ENCODE measurements at regions not wholly inside any gene's neighbourhood (a gene's known extent, or its start where the extent isn't known, plus 50 kb on each side); places are given as distances from the start of the nearest gene placed in this dataset.

GRCh38 chr11:134830312-134830711, 418.3 kb upstream of the B3GAT1 start:
- no peaks in the 10 kb centered on the region for H3K9me3 Mint-ChIP-seq
- no peak for DNase-seq (ENCODE audit: low spot score)
- H3K27ac Mint-ChIP-seq: no peak overlapping the region
- intact Hi-C loops (cut with micrococcal nuclease): no loop called here
- no peak overlapping the region for H3K4me3 Mint-ChIP-seq (ENCODE audit: low read depth)
- peaks cover 1% of the 10 kb centered on the region for H3K27me3 Mint-ChIP-seq (ENCODE audit: low read depth)
- H3K36me3 Mint-ChIP-seq (ENCODE audit: low read depth): no peaks in the 10 kb centered on the region
- no peaks in the 10 kb centered on the region for H3K4me1 Mint-ChIP-seq (ENCODE audit: low read depth)

GRCh38 chr11:134823970-134824369, 411.9 kb upstream of the B3GAT1 start:
- no peaks in the 10 kb centered on the region for H3K4me1 Mint-ChIP-seq (ENCODE audit: low read depth)
- H3K36me3 Mint-ChIP-seq (ENCODE audit: low read depth): no peaks in the 10 kb centered on the region
- DNase-seq (ENCODE audit: low spot score): no peak
- H3K9me3 Mint-ChIP-seq: no peaks in the 10 kb centered on the region
- intact Hi-C loops (cut with micrococcal nuclease): no loop called here
- H3K27me3 Mint-ChIP-seq (ENCODE audit: low read depth): no peaks in the 10 kb centered on the region
- H3K4me3 Mint-ChIP-seq (ENCODE audit: low read depth): no peak overlapping the region
- no peak overlapping the region for H3K27ac Mint-ChIP-seq

DNA sequence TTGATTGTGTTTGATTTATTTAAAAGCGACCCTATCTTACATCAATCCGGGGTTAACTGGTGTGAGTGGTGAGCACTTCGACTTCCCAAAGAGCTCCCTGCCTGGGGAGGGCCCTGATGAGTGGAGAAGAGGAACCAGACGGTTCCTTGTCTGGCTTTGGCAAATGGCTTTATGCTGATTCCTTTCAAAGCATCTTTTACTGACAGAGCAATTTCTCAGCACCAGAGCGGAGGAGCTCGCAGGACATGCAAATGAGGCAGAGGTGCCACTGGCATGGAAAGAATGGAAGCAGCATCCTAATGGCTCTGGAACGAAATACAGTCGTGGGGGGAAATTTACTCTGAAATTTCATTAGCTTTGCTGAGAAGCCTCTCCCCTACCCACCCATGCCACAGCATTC, 410.9 kb upstream of the B3GAT1 start:
- H3K36me3 Mint-ChIP-seq (ENCODE audit: low read depth): no peaks in the 10 kb centered on the region
- peaks cover 7% of the 10 kb centered on the region for H3K27me3 Mint-ChIP-seq (ENCODE audit: low read depth)
- no peaks in the 10 kb centered on the region for H3K4me1 Mint-ChIP-seq (ENCODE audit: low read depth)
- no peaks in the 10 kb centered on the region for H3K9me3 Mint-ChIP-seq
- H3K4me3 Mint-ChIP-seq (ENCODE audit: low read depth): no peak overlapping the region
- no peak overlapping the region for H3K27ac Mint-ChIP-seq
- DNase-seq (ENCODE audit: low spot score): no peak
- intact Hi-C loops (cut with micrococcal nuclease): no loop called here

GRCh38 chr11:134821422-134821821, 409.4 kb upstream of the B3GAT1 start:
- Mint-ChIP-seq H3K9me3 (no peaks in the 10 kb centered on the region), H3K4me3 (ENCODE audit: low read depth) (no peak overlapping the region), H3K27ac (no peak overlapping the region), H3K27me3 (ENCODE audit: low read depth) (peaks cover 8% of the 10 kb centered on the region), H3K4me1 (ENCODE audit: low read depth) (no peaks in the 10 kb centered on the region), H3K36me3 (ENCODE audit: low read depth) (no peaks in the 10 kb centered on the region)
- no peak for DNase-seq (ENCODE audit: low spot score)
- intact Hi-C loops (cut with micrococcal nuclease): no loop called here

GRCh38 chr11:134819041-134819440, 407.0 kb upstream of the B3GAT1 start:
- H3K27ac Mint-ChIP-seq: no peak overlapping the region
- H3K9me3 Mint-ChIP-seq: no peaks in the 10 kb centered on the region
- H3K4me1 Mint-ChIP-seq (ENCODE audit: low read depth): no peaks in the 10 kb centered on the region
- H3K36me3 Mint-ChIP-seq (ENCODE audit: low read depth): no peaks in the 10 kb centered on the region
- no peak overlapping the region for H3K4me3 Mint-ChIP-seq (ENCODE audit: low read depth)
- no peak for DNase-seq (ENCODE audit: low spot score)
- peaks cover 8% of the 10 kb centered on the region for H3K27me3 Mint-ChIP-seq (ENCODE audit: low read depth)
- intact Hi-C loops (cut with micrococcal nuclease): no loop called here

GRCh38 chr11:134818516-134818915, 406.5 kb upstream of the B3GAT1 start:
- DNase-seq (ENCODE audit: low spot score): no peak
- H3K9me3 Mint-ChIP-seq: no peaks in the 10 kb centered on the region
- H3K27me3 Mint-ChIP-seq (ENCODE audit: low read depth): peaks cover 8% of the 10 kb centered on the region
- intact Hi-C loops (cut with micrococcal nuclease): no loop called here
- H3K36me3 Mint-ChIP-seq (ENCODE audit: low read depth): no peaks in the 10 kb centered on the region
- H3K4me3 Mint-ChIP-seq (ENCODE audit: low read depth): no peak overlapping the region
- no peak overlapping the region for H3K27ac Mint-ChIP-seq
- H3K4me1 Mint-ChIP-seq (ENCODE audit: low read depth): no peaks in the 10 kb centered on the region

DNA sequence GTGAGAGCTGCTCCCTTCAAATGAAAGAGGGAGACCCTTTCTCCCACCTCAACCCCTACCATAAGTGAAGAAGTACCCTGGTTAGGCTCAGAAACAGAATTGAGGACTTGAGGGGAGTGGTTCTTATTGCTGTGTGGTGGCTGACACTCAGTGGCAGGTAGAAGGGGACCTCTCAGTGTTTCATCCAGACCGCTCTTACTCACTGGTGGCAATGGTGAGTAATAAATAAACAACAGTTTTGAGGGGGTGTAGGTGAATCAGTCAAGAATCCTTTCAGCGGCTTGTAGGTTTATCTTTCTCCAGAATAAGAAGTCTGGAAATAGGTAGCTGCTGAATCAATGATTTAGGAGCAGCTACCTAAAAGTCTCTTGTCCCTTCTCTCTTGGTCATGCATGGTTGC, 403.4 kb upstream of the B3GAT1 start:
- no peaks in the 10 kb centered on the region for H3K9me3 Mint-ChIP-seq
- peaks cover 8% of the 10 kb centered on the region for H3K27me3 Mint-ChIP-seq (ENCODE audit: low read depth)
- intact Hi-C loops (cut with micrococcal nuclease): no loop called here
- no peak overlapping the region for H3K27ac Mint-ChIP-seq
- H3K36me3 Mint-ChIP-seq (ENCODE audit: low read depth): no peaks in the 10 kb centered on the region
- H3K4me3 Mint-ChIP-seq (ENCODE audit: low read depth): no peak overlapping the region
- DNase-seq (ENCODE audit: low spot score): no peak
- no peaks in the 10 kb centered on the region for H3K4me1 Mint-ChIP-seq (ENCODE audit: low read depth)

DNA sequence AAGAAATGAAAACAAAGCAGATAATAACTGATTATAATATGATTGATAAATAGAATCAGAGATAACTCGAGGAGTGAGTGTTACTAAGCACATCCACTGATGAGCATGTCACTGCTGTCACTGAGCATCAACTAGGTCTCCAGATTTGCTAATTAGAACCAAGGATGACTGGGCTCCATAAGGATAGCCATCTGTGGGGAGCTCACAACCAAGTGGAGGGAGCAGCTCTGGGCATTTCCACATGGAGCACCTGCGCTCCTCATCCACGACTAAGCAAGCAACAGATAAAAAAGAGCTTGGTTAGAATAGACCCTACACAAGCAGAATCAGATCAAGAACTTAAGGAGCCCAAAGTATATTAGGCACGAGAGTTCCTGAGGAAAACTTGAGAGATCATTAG, 396.0 kb upstream of the B3GAT1 start:
- intact Hi-C loops (cut with micrococcal nuclease): no loop called here
- Mint-ChIP-seq H3K36me3 (ENCODE audit: low read depth) (no peaks in the 10 kb centered on the region), H3K27ac (no peak overlapping the region), H3K4me3 (ENCODE audit: low read depth) (no peak overlapping the region), H3K4me1 (ENCODE audit: low read depth) (no peaks in the 10 kb centered on the region), H3K9me3 (no peaks in the 10 kb centered on the region), H3K27me3 (ENCODE audit: low read depth) (peaks cover 3% of the 10 kb centered on the region)
- DNase-seq (ENCODE audit: low spot score): no peak

- H3K27ac Mint-ChIP-seq: no peak overlapping the region
- intact Hi-C loops (cut with micrococcal nuclease): no loop called here
- H3K9me3 Mint-ChIP-seq: no peaks in the 10 kb centered on the region
- DNase-seq (ENCODE audit: low spot score): no peak
- no peaks in the 10 kb centered on the region for H3K36me3 Mint-ChIP-seq (ENCODE audit: low read depth)
- H3K4me3 Mint-ChIP-seq (ENCODE audit: low read depth): no peak overlapping the region
- H3K4me1 Mint-ChIP-seq (ENCODE audit: low read depth): no peaks in the 10 kb centered on the region
- H3K27me3 Mint-ChIP-seq (ENCODE audit: low read depth): peaks cover 9% of the 10 kb centered on the region
Observed at GRCh38 chr11:134802598-134802997, 390.6 kb upstream of the B3GAT1 start.

DNA sequence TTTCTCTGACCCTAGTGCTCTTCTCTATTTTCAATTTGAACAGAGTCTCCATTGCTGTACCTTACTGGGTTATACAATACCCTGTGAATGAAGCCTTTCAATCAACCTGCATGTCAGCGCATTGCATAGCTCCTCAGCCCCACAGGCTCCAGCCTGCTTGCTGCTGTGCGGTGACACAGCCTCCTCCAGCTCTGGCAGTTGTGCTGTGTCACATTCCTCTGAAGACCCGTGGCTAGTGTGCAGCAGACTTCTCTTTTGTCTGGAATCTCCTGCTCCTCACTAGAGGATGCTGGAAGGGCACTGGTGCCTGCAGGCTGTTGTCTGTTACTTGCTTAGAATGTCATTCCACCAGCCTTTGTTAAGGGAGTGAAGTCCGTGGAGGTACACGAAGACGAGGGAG, 390.1 kb upstream of the B3GAT1 start:
- Mint-ChIP-seq H3K9me3 (no peaks in the 10 kb centered on the region), H3K27me3 (ENCODE audit: low read depth) (peaks cover 9% of the 10 kb centered on the region), H3K4me1 (ENCODE audit: low read depth) (no peaks in the 10 kb centered on the region), H3K36me3 (ENCODE audit: low read depth) (no peaks in the 10 kb centered on the region), H3K4me3 (ENCODE audit: low read depth) (no peak overlapping the region), H3K27ac (no peak overlapping the region)
- intact Hi-C loops (cut with micrococcal nuclease): no loop called here
- no peak for DNase-seq (ENCODE audit: low spot score)

DNA sequence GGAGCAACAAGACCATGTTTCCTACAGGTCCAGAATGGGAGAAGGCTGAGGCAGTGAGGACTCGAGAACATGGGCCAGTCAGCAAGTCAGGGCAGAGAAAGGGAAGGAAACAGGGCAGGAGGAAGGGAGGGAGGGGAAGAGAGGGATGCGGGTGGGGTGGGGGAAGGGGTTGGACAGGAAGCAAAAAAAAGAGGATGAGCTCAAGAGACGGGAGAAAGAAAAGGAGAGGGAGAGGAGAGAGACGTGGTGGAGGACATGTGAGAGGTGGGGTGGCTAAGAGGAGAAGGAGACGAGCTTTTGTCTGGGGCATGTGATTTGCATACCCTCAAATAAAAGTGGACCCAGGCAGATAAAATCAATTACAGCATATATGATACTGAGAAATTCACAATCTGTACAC, 389.5 kb upstream of the B3GAT1 start:
- Mint-ChIP-seq H3K9me3 (no peaks in the 10 kb centered on the region), H3K36me3 (ENCODE audit: low read depth) (no peaks in the 10 kb centered on the region), H3K4me3 (ENCODE audit: low read depth) (no peak overlapping the region), H3K27me3 (ENCODE audit: low read depth) (peaks cover 9% of the 10 kb centered on the region), H3K4me1 (ENCODE audit: low read depth) (no peaks in the 10 kb centered on the region), H3K27ac (no peak overlapping the region)
- intact Hi-C loops (cut with micrococcal nuclease): no loop called here
- no peak for DNase-seq (ENCODE audit: low spot score)

GRCh38 chr11:134800826-134801225, 388.8 kb upstream of the B3GAT1 start:
- Mint-ChIP-seq H3K36me3 (ENCODE audit: low read depth) (no peaks in the 10 kb centered on the region), H3K4me3 (ENCODE audit: low read depth) (no peak overlapping the region), H3K9me3 (no peaks in the 10 kb centered on the region), H3K27ac (no peak overlapping the region), H3K4me1 (ENCODE audit: low read depth) (no peaks in the 10 kb centered on the region), H3K27me3 (ENCODE audit: low read depth) (peaks cover 9% of the 10 kb centered on the region)
- no peak for DNase-seq (ENCODE audit: low spot score)
- intact Hi-C loops (cut with micrococcal nuclease): no loop called here

- Mint-ChIP-seq H3K27ac (no peak overlapping the region), H3K9me3 (no peaks in the 10 kb centered on the region)
Observed at GRCh38 chr11:134800130-134800529, 388.1 kb upstream of the B3GAT1 start.

DNA sequence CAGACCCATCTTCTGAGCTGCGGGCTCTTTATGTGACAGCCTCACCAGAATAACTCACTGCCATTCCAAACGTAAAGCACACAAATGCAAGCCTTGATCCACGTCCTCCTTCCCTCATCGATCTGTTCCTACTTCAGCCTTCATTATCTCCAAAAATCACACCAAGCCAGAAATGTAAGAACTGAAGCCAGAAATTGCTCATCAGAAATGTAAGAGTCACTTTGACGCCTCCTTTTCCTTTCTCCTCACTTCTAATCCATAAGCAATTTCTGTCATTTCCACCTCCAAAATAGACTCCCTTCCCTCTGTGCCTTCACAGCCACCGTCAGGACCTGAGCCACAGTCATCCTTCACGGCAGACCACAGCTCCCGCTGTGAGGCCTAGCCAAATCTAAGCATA, 387.3 kb upstream of the B3GAT1 start:
- Mint-ChIP-seq H3K4me1 (ENCODE audit: low read depth) (no peaks in the 10 kb centered on the region), H3K9me3 (no peaks in the 10 kb centered on the region), H3K27ac (no peak overlapping the region), H3K4me3 (ENCODE audit: low read depth) (no peak overlapping the region), H3K27me3 (ENCODE audit: low read depth) (peaks cover 9% of the 10 kb centered on the region), H3K36me3 (ENCODE audit: low read depth) (no peaks in the 10 kb centered on the region)
- intact Hi-C loops (cut with micrococcal nuclease): no loop called here
- DNase-seq (ENCODE audit: low spot score): no peak

More at GRCh38 chr11:134800130-134800529, 388.1 kb upstream of the B3GAT1 start:
- Mint-ChIP-seq H3K27me3 (ENCODE audit: low read depth) (peaks cover 9% of the 10 kb centered on the region), H3K36me3 (ENCODE audit: low read depth) (no peaks in the 10 kb centered on the region), H3K4me3 (ENCODE audit: low read depth) (no peak overlapping the region), H3K4me1 (ENCODE audit: low read depth) (no peaks in the 10 kb centered on the region)
- no peak for DNase-seq (ENCODE audit: low spot score)
- intact Hi-C loops (cut with micrococcal nuclease): no loop called here

Measured in activated T-helper 2 cell treated with anti-CD3 and anti-CD28 coated beads, Interferon-gamma antibody, Interleukin-2, Interleukin-4, amounts not matched to agents 10 μg/mL and 5 μg/mL and 100 μg/mL, durations not matched to agents 14 hours and 24 hours and 36 hours (primary cell).